ENCODE measurements at regions not wholly inside any gene's neighbourhood (a gene's known extent, or its start where the extent isn't known, plus 50 kb on each side); places are given as distances from the start of the nearest gene placed in this dataset.

DNA sequence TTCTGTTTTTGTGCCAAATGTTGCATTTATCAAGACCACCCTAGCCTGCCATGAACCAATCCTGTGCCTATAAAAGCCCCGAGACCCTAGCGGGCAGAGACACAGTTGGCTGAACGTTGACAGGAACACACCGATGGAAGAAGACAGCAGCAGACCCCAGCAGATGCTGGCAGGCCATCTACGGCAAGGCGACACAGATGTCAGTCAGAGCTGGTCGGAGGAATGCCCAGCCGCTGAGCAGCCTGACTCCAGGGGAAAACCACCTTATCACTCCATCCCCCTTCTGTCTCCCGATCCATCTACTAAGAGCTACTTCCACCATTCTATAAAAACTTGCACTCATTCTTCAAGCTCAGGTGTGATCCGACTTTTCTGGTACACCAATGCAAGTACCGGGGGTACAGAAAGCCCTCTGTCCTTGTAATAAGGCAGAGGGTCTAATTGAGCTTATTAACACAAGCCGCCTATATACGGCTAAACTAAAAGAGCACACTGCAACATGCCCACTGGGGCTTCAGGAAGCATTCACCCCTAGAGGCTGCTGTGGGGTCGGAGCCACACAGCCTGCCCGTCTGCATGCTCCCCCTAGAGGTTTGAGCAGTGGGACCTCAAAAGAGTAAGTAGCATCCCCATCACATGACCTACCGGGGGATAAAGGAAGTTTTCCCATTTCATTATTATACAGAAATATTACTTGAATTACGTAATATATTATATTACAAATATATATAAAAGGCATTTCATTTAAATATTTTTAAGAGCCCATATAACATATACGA, 1156.3 kb upstream of the B3GALT2 start:
- Mint-ChIP-seq H3K4me1 (ENCODE audit: insufficient read depth, unreplicated experiment) (peaks cover 7% of the 10 kb centered on the region), H3K4me3 (ENCODE audit: unreplicated experiment) (no peak overlapping the region), H3K9me3 (ENCODE audit: unreplicated experiment) (peaks cover 2% of the 10 kb centered on the region), H3K27me3 (ENCODE audit: insufficient read depth, unreplicated experiment) (no peaks in the 10 kb centered on the region), H3K36me3 (ENCODE audit: insufficient read depth, unreplicated experiment) (no peaks in the 10 kb centered on the region), H3K27ac (ENCODE audit: low read depth, unreplicated experiment) (no peak overlapping the region)
- intact Hi-C loops (cut with micrococcal nuclease) = no loop called here
- ChIA-PET CTCF (interaction anchor here (0.9 kb wide), 1 partner anchor 76 kb away, joined by 3 read pairs; no protein-coding TSS in a partner anchor), POLR2A (no interaction called here)
- TF ChIP-seq, protein P1, sequence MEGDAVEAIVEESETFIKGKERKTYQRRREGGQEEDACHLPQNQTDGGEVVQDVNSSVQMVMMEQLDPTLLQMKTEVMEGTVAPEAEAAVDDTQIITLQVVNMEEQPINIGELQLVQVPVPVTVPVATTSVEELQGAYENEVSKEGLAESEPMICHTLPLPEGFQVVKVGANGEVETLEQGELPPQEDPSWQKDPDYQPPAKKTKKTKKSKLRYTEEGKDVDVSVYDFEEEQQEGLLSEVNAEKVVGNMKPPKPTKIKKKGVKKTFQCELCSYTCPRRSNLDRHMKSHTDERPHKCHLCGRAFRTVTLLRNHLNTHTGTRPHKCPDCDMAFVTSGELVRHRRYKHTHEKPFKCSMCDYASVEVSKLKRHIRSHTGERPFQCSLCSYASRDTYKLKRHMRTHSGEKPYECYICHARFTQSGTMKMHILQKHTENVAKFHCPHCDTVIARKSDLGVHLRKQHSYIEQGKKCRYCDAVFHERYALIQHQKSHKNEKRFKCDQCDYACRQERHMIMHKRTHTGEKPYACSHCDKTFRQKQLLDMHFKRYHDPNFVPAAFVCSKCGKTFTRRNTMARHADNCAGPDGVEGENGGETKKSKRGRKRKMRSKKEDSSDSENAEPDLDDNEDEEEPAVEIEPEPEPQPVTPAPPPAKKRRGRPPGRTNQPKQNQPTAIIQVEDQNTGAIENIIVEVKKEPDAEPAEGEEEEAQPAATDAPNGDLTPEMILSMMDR (IDR thresholded peaks at IDR 0.05; ENCODE audit: unreplicated experiment) = no peak
- BruUV-seq (replicated peaks) = no TSS peak
- no peak for DNase-seq (ENCODE audit: unreplicated experiment)

DNA sequence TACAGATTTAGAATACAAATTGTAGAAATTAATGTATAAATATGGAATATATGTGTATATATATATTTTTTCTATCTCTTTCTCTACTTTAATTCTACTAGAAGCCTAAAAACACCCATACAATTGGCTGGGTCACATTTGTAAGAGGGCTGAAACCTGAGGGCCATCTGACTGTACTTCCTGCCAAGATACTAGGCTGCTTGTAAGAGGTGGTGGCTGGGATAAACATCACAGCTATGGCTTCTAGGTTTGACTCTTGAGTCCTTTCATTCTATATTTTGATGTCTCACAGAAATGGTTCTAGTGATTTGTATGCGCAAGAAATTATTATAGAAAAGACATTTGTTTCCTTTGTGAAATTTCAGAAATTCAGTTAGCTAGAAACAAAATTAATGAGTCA, 1155.2 kb upstream of the B3GALT2 start:
- H3K27ac Mint-ChIP-seq (ENCODE audit: low read depth, unreplicated experiment) = no peak overlapping the region
- no TSS peak for BruUV-seq (replicated peaks)
- H3K4me3 Mint-ChIP-seq (ENCODE audit: unreplicated experiment) = no peak overlapping the region
- ChIA-PET CTCF (no interaction called here), POLR2A (no interaction called here)
- no peaks in the 10 kb centered on the region for H3K36me3 Mint-ChIP-seq (ENCODE audit: insufficient read depth, unreplicated experiment)
- DNase-seq (ENCODE audit: unreplicated experiment) = no peak
- TF ChIP-seq, protein P1 (IDR thresholded peaks at IDR 0.05; ENCODE audit: unreplicated experiment) = no peak
- no peaks in the 10 kb centered on the region for H3K27me3 Mint-ChIP-seq (ENCODE audit: insufficient read depth, unreplicated experiment)
- H3K9me3 Mint-ChIP-seq (ENCODE audit: unreplicated experiment) = no peaks in the 10 kb centered on the region
- intact Hi-C loops (cut with micrococcal nuclease) = no loop called here
- H3K4me1 Mint-ChIP-seq (ENCODE audit: insufficient read depth, unreplicated experiment) = peaks cover 7% of the 10 kb centered on the region

DNA sequence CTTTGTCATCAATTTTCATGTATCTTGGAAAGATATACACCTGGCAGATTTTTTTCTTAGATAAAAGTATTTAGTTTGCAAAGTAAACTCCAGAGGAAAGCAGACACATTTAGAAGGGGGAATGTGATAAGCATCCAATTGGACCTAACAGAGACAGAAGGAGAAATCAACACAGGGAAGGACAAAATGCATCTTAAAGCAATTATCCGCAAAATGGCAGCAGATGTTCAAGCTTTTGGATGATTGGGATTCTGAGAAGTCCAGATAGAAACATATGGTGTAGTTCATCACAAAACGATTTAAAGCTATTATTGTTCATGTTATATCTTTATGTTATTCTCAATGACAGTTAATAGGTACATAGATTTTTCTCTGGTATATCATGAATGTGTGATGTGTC, 1153.1 kb upstream of the B3GALT2 start:
- CTCF ChIA-PET = no interaction called here
- Mint-ChIP-seq H3K4me1 (ENCODE audit: insufficient read depth, unreplicated experiment) (peaks cover 7% of the 10 kb centered on the region), H3K27me3 (ENCODE audit: insufficient read depth, unreplicated experiment) (no peaks in the 10 kb centered on the region), H3K36me3 (ENCODE audit: insufficient read depth, unreplicated experiment) (no peaks in the 10 kb centered on the region), H3K9me3 (ENCODE audit: unreplicated experiment) (no peaks in the 10 kb centered on the region), H3K4me3 (ENCODE audit: unreplicated experiment) (no peak overlapping the region), H3K27ac (ENCODE audit: low read depth, unreplicated experiment) (no peak overlapping the region)
- TF ChIP-seq, protein P1 (IDR thresholded peaks at IDR 0.05; ENCODE audit: unreplicated experiment) = no peak
- POLR2A ChIA-PET = no interaction called here
- no peak for DNase-seq (ENCODE audit: unreplicated experiment)
- intact Hi-C loops (cut with micrococcal nuclease) = no loop called here
- no TSS peak for BruUV-seq (replicated peaks)

DNA sequence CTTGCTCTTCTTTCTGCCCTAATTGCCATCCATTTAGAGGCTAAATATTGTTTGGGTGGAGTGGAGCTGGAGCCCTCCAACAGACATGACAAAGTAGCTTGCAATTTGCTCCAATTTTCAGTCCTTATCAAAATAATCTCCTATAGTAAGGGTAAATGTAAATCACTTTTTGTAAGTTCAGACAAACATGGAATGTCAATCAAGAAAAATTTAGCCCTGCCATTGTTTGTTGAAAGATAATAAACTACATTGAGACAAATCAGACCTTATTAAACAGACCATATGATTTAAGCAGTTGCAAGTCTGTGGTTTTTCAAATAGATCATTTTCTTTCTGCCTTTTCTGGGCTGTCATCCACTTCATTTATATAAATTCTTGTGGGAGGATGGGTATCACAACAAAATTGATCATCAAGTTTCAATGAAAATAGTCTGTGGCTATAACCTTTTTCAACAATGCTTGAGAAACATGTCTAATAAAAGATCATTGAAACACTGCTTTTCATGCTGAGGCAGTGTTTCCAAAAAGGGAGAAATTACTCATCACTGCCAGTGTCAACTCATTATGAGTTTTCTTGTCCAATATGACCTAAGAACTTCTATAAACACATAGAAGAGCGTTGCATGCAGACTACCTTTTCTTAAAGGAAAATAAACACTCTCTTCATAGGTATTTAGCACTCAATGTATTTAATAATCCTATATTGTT, 1152.0 kb upstream of the B3GALT2 start:
- intact Hi-C loops (cut with micrococcal nuclease) = no loop called here
- DNase-seq (ENCODE audit: unreplicated experiment) = peak; percentile 17
- POLR2A ChIA-PET = no interaction called here
- Mint-ChIP-seq H3K36me3 (ENCODE audit: insufficient read depth, unreplicated experiment) (no peaks in the 10 kb centered on the region), H3K9me3 (ENCODE audit: unreplicated experiment) (no peaks in the 10 kb centered on the region), H3K27ac (ENCODE audit: low read depth, unreplicated experiment) (no peak overlapping the region), H3K4me3 (ENCODE audit: unreplicated experiment) (no peak overlapping the region), H3K4me1 (ENCODE audit: insufficient read depth, unreplicated experiment) (peaks cover 7% of the 10 kb centered on the region), H3K27me3 (ENCODE audit: insufficient read depth, unreplicated experiment) (no peaks in the 10 kb centered on the region)
- TF ChIP-seq, protein P1 (IDR thresholded peaks at IDR 0.05; ENCODE audit: unreplicated experiment) = no peak
- CTCF ChIA-PET = no interaction called here
- BruUV-seq (replicated peaks) = no TSS peak
